HL-60 (cell line): ENCODE measurements at regions not wholly inside any gene's neighbourhood (a gene's known extent, or its start where the extent isn't known, plus 50 kb on each side); places are given as distances from the start of the nearest gene placed in this dataset.

Source experiments
- DNase-seq, 2 experiments: peaks; one replicate each; pipeline ENCODE4 v3.0.0-alpha.2; 2010 to 2020; ENCODE audit warnings: low read depth in 1 of 2, low spot score in 1 of 2
- H3K27ac ChIP-seq: fragments of 250-450 bp; sonication (Bioruptor Pico); replicated peaks from 2 replicates; pipeline ENCODE4 v1.5.1; 2020; ENCODE audit warnings: mild to moderate bottlenecking, moderate library complexity
- H3K27me3 ChIP-seq: fragments of 250-450 bp; sonication (Bioruptor Pico); 2 replicates; pipeline ENCODE4 v1.5.1; 2021; ENCODE audit warnings: mild to moderate bottlenecking, moderate library complexity; ENCODE audit not compliant: insufficient read depth, poor library complexity, severe bottlenecking
- H3K4me3 ChIP-seq: replicated peaks from 2 replicates; pipeline ENCODE4 v1.5.1; 2011; ENCODE audit warnings: mild to moderate bottlenecking, control low read depth, low read length; ENCODE audit not compliant: insufficient read depth
- CTCF ChIP-seq: IDR thresholded peaks from one replicate; pipeline ENCODE4 v1.5.1; 2011; ENCODE audit warnings: low read length, control low read depth, inconsistent platforms; ENCODE audit not compliant: insufficient read depth
- GABPA ChIP-seq: IDR thresholded peaks from 2 replicates; pipeline ENCODE4 v1.6.1; 2012; ENCODE audit warnings: low read depth
- POLR2AphosphoS5 ChIP-seq: IDR thresholded peaks from 2 replicates; pipeline ENCODE4 v1.6.1; 2012; ENCODE audit warnings: low read depth
- REST ChIP-seq: IDR thresholded peaks from 2 replicates; pipeline ENCODE4 v1.6.1; 2012; ENCODE audit warnings: low read depth; ENCODE audit not compliant: insufficient replicate concordance
- SPI1 ChIP-seq: IDR thresholded peaks from 2 replicates; pipeline ENCODE4 v1.6.1; 2012; ENCODE audit warnings: low read depth, mild to moderate bottlenecking, borderline replicate concordance

GRCh38 chr7:113301141-113301540, 182.8 kb upstream of the SMIM30 start:
- TF ChIP-seq REST: no peak
- no peak overlapping the region for H3K27ac ChIP-seq
- no peak for DNase-seq
- H3K4me3 ChIP-seq: no peak overlapping the region
- no peaks in the 10 kb centered on the region for H3K27me3 ChIP-seq

- no peak for TF ChIP-seq CTCF
- TF ChIP-seq POLR2AphosphoS5: no peak
- TF ChIP-seq REST: no peak
- no peak for TF ChIP-seq GABPA
- no peak for TF ChIP-seq SPI1
- Histone ChIP-seq H3K27me3 (no peaks in the 10 kb centered on the region), H3K4me3 (no peak overlapping the region), H3K27ac (no peak overlapping the region)
- no peak for DNase-seq
Measured at GRCh38 chr7:113299748-113300147, 181.4 kb upstream of the SMIM30 start.

GRCh38 chr7:113298501-113298900, 180.1 kb upstream of the SMIM30 start:
- no peak overlapping the region for H3K27ac ChIP-seq
- no peak for DNase-seq
- H3K4me3 ChIP-seq: no peak overlapping the region
- H3K27me3 ChIP-seq: no peaks in the 10 kb centered on the region
- no peak for TF ChIP-seq GABPA
- TF ChIP-seq SPI1: no peak
- TF ChIP-seq CTCF: no peak
- TF ChIP-seq POLR2AphosphoS5: no peak
- TF ChIP-seq REST: no peak

GRCh38 chr7:113294750-113295149, 176.4 kb upstream of the SMIM30 start:
- no peak overlapping the region for H3K27ac ChIP-seq
- no peak for DNase-seq
- TF ChIP-seq REST: no peak
- no peak for TF ChIP-seq GABPA
- no peak for TF ChIP-seq POLR2AphosphoS5
- TF ChIP-seq SPI1: no peak
- TF ChIP-seq CTCF: no peak
- no peak overlapping the region for H3K4me3 ChIP-seq
- no peaks in the 10 kb centered on the region for H3K27me3 ChIP-seq
